ENCODE measurements at regions not wholly inside any gene's neighbourhood (a gene's known extent, or its start where the extent isn't known, plus 50 kb on each side); places are given as distances from the start of the nearest gene placed in this dataset.

GRCh38 chr2:15811367-15811766, 129.0 kb upstream of the MYCN start:
- no CpG with 5 or more reads among the region's 8 CpGs for WGBS (ENCODE audit: extremely low coverage, insufficient coverage, insufficient read length)

GRCh38 chr2:15812187-15812780, 128.1 kb upstream of the MYCN start:
- WGBS (ENCODE audit: extremely low coverage, insufficient coverage, insufficient read length) = no CpG with 5 or more reads among the region's 10 CpGs
- Histone ChIP-seq H4K12ac (ENCODE audit: low read depth, low read length) (no peak overlapping the region), H2AFZ (ENCODE audit: insufficient read depth, low read length, poor library complexity) (no peak overlapping the region)

More at GRCh38 chr2:15811367-15811766, 129.0 kb upstream of the MYCN start:
- no peak overlapping the region for H3K4me3 ChIP-seq (ENCODE audit: low read depth, low read length)
- H3K79me2 ChIP-seq (ENCODE audit: control insufficient read depth, insufficient read depth, low read length, poor library complexity) = peaks cover 2% of the 10 kb centered on the region
- peaks cover 14% of the 10 kb centered on the region for H3K79me1 ChIP-seq (ENCODE audit: low read length)
- no peaks in the 10 kb centered on the region for H3K9me3 ChIP-seq (ENCODE audit: insufficient read depth, low read depth, low read length)
- no peak overlapping the region for H2AFZ ChIP-seq (ENCODE audit: insufficient read depth, low read length, poor library complexity)
- H3K27ac ChIP-seq (ENCODE audit: low read depth, low read length) = no peak overlapping the region
- no peak overlapping the region for H2BK12ac ChIP-seq (ENCODE audit: low read length)
- no peak overlapping the region for H2BK120ac ChIP-seq (ENCODE audit: insufficient read depth, low read length, poor library complexity)
- no peaks in the 10 kb centered on the region for H3K27me3 ChIP-seq (ENCODE audit: insufficient read depth, low read length)
- no peak overlapping the region for H3K4me2 ChIP-seq (ENCODE audit: low read length)
- H3K18ac ChIP-seq (ENCODE audit: low read length) = no peak overlapping the region
- no peak overlapping the region for H3K4ac ChIP-seq (ENCODE audit: low read depth, low read length)
- no peak overlapping the region for H4K8ac ChIP-seq (ENCODE audit: low read depth, low read length)
- DNase-seq = no peak
- no peak overlapping the region for H4K12ac ChIP-seq (ENCODE audit: low read depth, low read length)
- no peak overlapping the region for H2AK5ac ChIP-seq (ENCODE audit: low read length)
- H2BK5ac ChIP-seq (ENCODE audit: low read depth, low read length, poor library complexity) = no peak overlapping the region
- no peak overlapping the region for H3K9ac ChIP-seq (ENCODE audit: low read length)
- no peaks in the 10 kb centered on the region for H3K36me3 ChIP-seq (ENCODE audit: control insufficient read depth in 1 of 2, insufficient read depth in 2 of 2, low read length in 2 of 2)
- H3K23ac ChIP-seq (ENCODE audit: low read length) = no peak overlapping the region
- H4K91ac ChIP-seq (ENCODE audit: low read depth, low read length) = no peak overlapping the region
- H3K4me1 ChIP-seq (ENCODE audit: control insufficient read depth in 1 of 2, insufficient read depth in 2 of 2, low read length in 2 of 2) = peaks cover 34 to 36% of the 10 kb centered on the region in 2 experiments
- no peak overlapping the region for H3K14ac ChIP-seq (ENCODE audit: low read length)

DNA sequence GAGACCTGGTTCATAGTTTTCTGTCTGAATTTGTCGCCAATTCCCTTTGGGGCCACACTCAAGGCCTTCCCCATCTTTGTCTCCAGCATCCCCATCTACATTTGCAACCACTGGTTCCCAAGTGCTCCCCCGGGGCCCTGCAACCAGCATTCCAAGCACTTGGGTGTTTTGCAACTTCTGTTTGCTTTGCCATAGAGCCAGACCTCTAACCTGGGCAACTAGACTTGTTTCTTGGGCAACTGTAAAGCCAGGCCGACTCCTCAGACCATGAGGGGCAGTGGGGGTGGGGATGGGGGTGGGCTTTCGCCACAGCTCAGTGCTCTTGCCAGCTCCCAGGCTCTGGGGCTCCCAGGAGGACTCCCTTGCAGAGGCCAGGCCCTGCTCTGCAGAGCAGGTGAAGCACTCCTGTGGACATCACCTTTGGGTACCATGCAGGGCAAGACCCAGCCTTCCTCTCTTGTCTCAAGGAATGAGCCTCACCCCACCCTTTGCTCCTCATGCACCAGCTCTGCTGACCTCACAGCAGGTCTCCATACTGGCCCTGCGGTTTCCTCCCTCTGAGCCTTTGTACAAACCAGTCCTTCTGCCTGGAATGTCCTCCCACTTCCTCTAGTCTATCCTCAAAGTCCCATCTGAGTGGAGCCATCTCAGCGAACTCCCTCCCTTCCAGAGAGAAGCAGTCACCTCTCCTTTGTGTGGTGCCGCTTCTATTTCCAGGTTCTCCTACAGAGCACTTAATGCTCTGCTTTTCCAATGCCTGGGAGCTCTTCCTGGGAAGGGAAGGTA, 126.7 kb upstream of the MYCN start:
- Histone ChIP-seq H3K23ac (ENCODE audit: low read length) (no peak overlapping the region), H3K9ac (ENCODE audit: low read length) (no peak overlapping the region), H2BK5ac (ENCODE audit: low read depth, low read length, poor library complexity) (no peak overlapping the region)

More at GRCh38 chr2:15812187-15812780, 128.1 kb upstream of the MYCN start:
- no peak overlapping the region for H2BK120ac ChIP-seq (ENCODE audit: insufficient read depth, low read length, poor library complexity)
- H3K27me3 ChIP-seq (ENCODE audit: insufficient read depth, low read length) = no peaks in the 10 kb centered on the region
- H3K4ac ChIP-seq (ENCODE audit: low read depth, low read length) = no peak overlapping the region
- peaks cover 14% of the 10 kb centered on the region for H3K79me1 ChIP-seq (ENCODE audit: low read length)
- peaks cover 34 to 38% of the 10 kb centered on the region in 2 experiments for H3K4me1 ChIP-seq (ENCODE audit: control insufficient read depth in 1 of 2, insufficient read depth in 2 of 2, low read length in 2 of 2)
- no peak overlapping the region for H4K8ac ChIP-seq (ENCODE audit: low read depth, low read length)
- peaks cover 2% of the 10 kb centered on the region for H3K79me2 ChIP-seq (ENCODE audit: control insufficient read depth, insufficient read depth, low read length, poor library complexity)
- no peak overlapping the region for H2BK5ac ChIP-seq (ENCODE audit: low read depth, low read length, poor library complexity)
- H3K4me3 ChIP-seq (ENCODE audit: low read depth, low read length) = no peak overlapping the region
- no peak overlapping the region for H3K14ac ChIP-seq (ENCODE audit: low read length)
- no peaks in the 10 kb centered on the region for H3K36me3 ChIP-seq (ENCODE audit: control insufficient read depth in 1 of 2, insufficient read depth in 2 of 2, low read length in 2 of 2)
- H4K91ac ChIP-seq (ENCODE audit: low read depth, low read length) = no peak overlapping the region
- no peaks in the 10 kb centered on the region for H3K9me3 ChIP-seq (ENCODE audit: insufficient read depth, low read depth, low read length)
- H2AK5ac ChIP-seq (ENCODE audit: low read length) = no peak overlapping the region
- H2BK12ac ChIP-seq (ENCODE audit: low read length) = no peak overlapping the region
- H3K9ac ChIP-seq (ENCODE audit: low read length) = no peak overlapping the region
- no peak overlapping the region for H3K4me2 ChIP-seq (ENCODE audit: low read length)
- no peak overlapping the region for H3K23ac ChIP-seq (ENCODE audit: low read length)
- no peak overlapping the region for H3K18ac ChIP-seq (ENCODE audit: low read length)
- DNase-seq = no peak
- no peak overlapping the region for H3K27ac ChIP-seq (ENCODE audit: low read depth, low read length)

GRCh38 chr2:15814403-15814802, 125.9 kb upstream of the MYCN start:
- H2BK5ac ChIP-seq (ENCODE audit: low read depth, low read length, poor library complexity) = no peak overlapping the region
- no peak overlapping the region for H3K4ac ChIP-seq (ENCODE audit: low read depth, low read length)
- no peak overlapping the region for H3K4me2 ChIP-seq (ENCODE audit: low read length)
- no peak overlapping the region for H2BK120ac ChIP-seq (ENCODE audit: insufficient read depth, low read length, poor library complexity)
- no peak overlapping the region for H3K9ac ChIP-seq (ENCODE audit: low read length)
- H4K8ac ChIP-seq (ENCODE audit: low read depth, low read length) = no peak overlapping the region
- H3K4me3 ChIP-seq (ENCODE audit: low read depth, low read length) = no peak overlapping the region
- no peak overlapping the region for H2AFZ ChIP-seq (ENCODE audit: insufficient read depth, low read length, poor library complexity)
- no peak overlapping the region for H3K27ac ChIP-seq (ENCODE audit: low read depth, low read length)
- H3K27me3 ChIP-seq (ENCODE audit: insufficient read depth, low read length) = no peaks in the 10 kb centered on the region
- no peak overlapping the region for H2AK5ac ChIP-seq (ENCODE audit: low read length)
- no peak overlapping the region for H4K12ac ChIP-seq (ENCODE audit: low read depth, low read length)
- peaks cover 23% of the 10 kb centered on the region for H3K79me1 ChIP-seq (ENCODE audit: low read length)
- peaks cover 34 to 42% of the 10 kb centered on the region in 2 experiments for H3K4me1 ChIP-seq (ENCODE audit: control insufficient read depth in 1 of 2, insufficient read depth in 2 of 2, low read length in 2 of 2)
- peaks cover 2% of the 10 kb centered on the region for H3K79me2 ChIP-seq (ENCODE audit: control insufficient read depth, insufficient read depth, low read length, poor library complexity)
- H3K23ac ChIP-seq (ENCODE audit: low read length) = no peak overlapping the region
- H2BK12ac ChIP-seq (ENCODE audit: low read length) = no peak overlapping the region
- WGBS (ENCODE audit: extremely low coverage, insufficient coverage, insufficient read length) = no CpG with 5 or more reads among the region's 8 CpGs
- H3K14ac ChIP-seq (ENCODE audit: low read length) = no peak overlapping the region
- H3K9me3 ChIP-seq (ENCODE audit: insufficient read depth, low read depth, low read length) = no peaks in the 10 kb centered on the region
- H3K36me3 ChIP-seq (ENCODE audit: control insufficient read depth in 1 of 2, insufficient read depth in 2 of 2, low read length in 2 of 2) = no peaks in the 10 kb centered on the region
- H4K91ac ChIP-seq (ENCODE audit: low read depth, low read length) = no peak overlapping the region
- H3K18ac ChIP-seq (ENCODE audit: low read length) = no peak overlapping the region
- DNase-seq = no peak

More for the DNA sequence above, 126.7 kb upstream of the MYCN start:
- no peak overlapping the region for H2AK5ac ChIP-seq (ENCODE audit: low read length)
- H2AFZ ChIP-seq (ENCODE audit: insufficient read depth, low read length, poor library complexity) = no peak overlapping the region
- whole genome bisulfite sequencing (ENCODE audit: extremely low coverage, insufficient coverage, insufficient read length) = no CpG with 5 or more reads among the region's 7 CpGs
- H3K14ac ChIP-seq (ENCODE audit: low read length) = no peak overlapping the region
- no peak overlapping the region for H2BK120ac ChIP-seq (ENCODE audit: insufficient read depth, low read length, poor library complexity)
- H3K18ac ChIP-seq (ENCODE audit: low read length) = no peak overlapping the region
- no peaks in the 10 kb centered on the region for H3K27me3 ChIP-seq (ENCODE audit: insufficient read depth, low read length)
- H3K4me1 ChIP-seq (ENCODE audit: control insufficient read depth in 1 of 2, insufficient read depth in 2 of 2, low read length in 2 of 2) = peaks cover 31 to 39% of the 10 kb centered on the region in 2 experiments
- H4K12ac ChIP-seq (ENCODE audit: low read depth, low read length) = no peak overlapping the region
- no peak overlapping the region for H3K4me2 ChIP-seq (ENCODE audit: low read length)
- no peak overlapping the region for H2BK12ac ChIP-seq (ENCODE audit: low read length)
- no peak overlapping the region for H3K4ac ChIP-seq (ENCODE audit: low read depth, low read length)
- H3K27ac ChIP-seq (ENCODE audit: low read depth, low read length) = no peak overlapping the region
- peaks cover 19% of the 10 kb centered on the region for H3K79me1 ChIP-seq (ENCODE audit: low read length)
- no peak overlapping the region for H4K8ac ChIP-seq (ENCODE audit: low read depth, low read length)
- H3K9me3 ChIP-seq (ENCODE audit: insufficient read depth, low read depth, low read length) = no peaks in the 10 kb centered on the region
- H3K79me2 ChIP-seq (ENCODE audit: control insufficient read depth, insufficient read depth, low read length, poor library complexity) = peaks cover 2% of the 10 kb centered on the region
- no peak overlapping the region for H3K4me3 ChIP-seq (ENCODE audit: low read depth, low read length)
- H3K36me3 ChIP-seq (ENCODE audit: control insufficient read depth in 1 of 2, insufficient read depth in 2 of 2, low read length in 2 of 2) = no peaks in the 10 kb centered on the region
- no peak overlapping the region for H4K91ac ChIP-seq (ENCODE audit: low read depth, low read length)
- no peak for DNase-seq

Data from trophoblast cell (in vitro differentiated cells and primary cell).